ENCODE measurements at regions not wholly inside any gene's neighbourhood (a gene's known extent, or its start where the extent isn't known, plus 50 kb on each side); places are given as distances from the start of the nearest gene placed in this dataset.

DNA sequence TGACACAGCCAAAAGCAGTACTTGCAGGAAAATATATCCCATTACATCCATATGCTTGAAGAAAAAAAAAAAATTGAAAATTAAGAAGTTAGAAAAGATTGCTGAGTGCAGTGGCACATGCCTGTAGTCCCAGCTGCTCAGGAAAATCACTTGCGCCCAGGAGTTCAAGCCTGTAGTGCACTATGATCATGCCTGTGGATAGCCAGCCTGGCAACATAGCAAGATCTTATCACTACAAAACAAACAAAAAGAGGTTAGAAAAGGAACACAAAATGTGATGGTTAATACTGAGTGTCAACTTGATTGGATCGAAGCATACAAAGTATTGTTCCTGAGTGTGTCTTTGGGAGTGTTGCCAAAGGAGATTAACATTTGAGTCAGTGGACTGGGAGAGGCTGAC is 361.9 kb downstream of the NYAP2 start:
- TF ChIP-seq, protein P1, sequence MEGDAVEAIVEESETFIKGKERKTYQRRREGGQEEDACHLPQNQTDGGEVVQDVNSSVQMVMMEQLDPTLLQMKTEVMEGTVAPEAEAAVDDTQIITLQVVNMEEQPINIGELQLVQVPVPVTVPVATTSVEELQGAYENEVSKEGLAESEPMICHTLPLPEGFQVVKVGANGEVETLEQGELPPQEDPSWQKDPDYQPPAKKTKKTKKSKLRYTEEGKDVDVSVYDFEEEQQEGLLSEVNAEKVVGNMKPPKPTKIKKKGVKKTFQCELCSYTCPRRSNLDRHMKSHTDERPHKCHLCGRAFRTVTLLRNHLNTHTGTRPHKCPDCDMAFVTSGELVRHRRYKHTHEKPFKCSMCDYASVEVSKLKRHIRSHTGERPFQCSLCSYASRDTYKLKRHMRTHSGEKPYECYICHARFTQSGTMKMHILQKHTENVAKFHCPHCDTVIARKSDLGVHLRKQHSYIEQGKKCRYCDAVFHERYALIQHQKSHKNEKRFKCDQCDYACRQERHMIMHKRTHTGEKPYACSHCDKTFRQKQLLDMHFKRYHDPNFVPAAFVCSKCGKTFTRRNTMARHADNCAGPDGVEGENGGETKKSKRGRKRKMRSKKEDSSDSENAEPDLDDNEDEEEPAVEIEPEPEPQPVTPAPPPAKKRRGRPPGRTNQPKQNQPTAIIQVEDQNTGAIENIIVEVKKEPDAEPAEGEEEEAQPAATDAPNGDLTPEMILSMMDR (IDR thresholded peaks at IDR 0.05), result no peak
- no peak for TF ChIP-seq POLR2A (IDR thresholded peaks at IDR 0.05)
